AG04449 (cell line): ENCODE measurements at regions not wholly inside any gene's neighbourhood (a gene's known extent, or its start where the extent isn't known, plus 50 kb on each side); places are given as distances from the start of the nearest gene placed in this dataset.

Experiments
- CTCF ChIA-PET: fragments of 350-600 bp; formaldehyde crosslinking; extraction: SDS; loops from one replicate; lab custom pipeline; 2021; ENCODE audit warnings: antibody characterized with exemption; lab: Yijun Ruan, JAX
- POLR2A ChIA-PET: fragments of 400-600, 350-600 bp; formaldehyde crosslinking; extraction: SDS; loops from one replicate; lab custom pipeline; 2020; ENCODE audit warnings: antibody characterized with exemption, inconsistent platforms; lab: Yijun Ruan, JAX
- DNase-seq: peaks from one replicate; pipeline ENCODE4 v3.0.0-alpha.2; 2010; ENCODE audit warnings: low read depth, low spot score
- H3K4me3 ChIP-seq: 2 replicates; pipeline ENCODE4 v1.5.1; 2011; ENCODE audit warnings: low read depth, mild to moderate bottlenecking, control low read depth, low read length
- TF ChIP-seq, protein P1 (sequence below): IDR thresholded peaks from one replicate; pipeline ENCODE4 v1.5.1; 2011; ENCODE audit warnings: mild to moderate bottlenecking, moderate library complexity, low read length, control low read depth, inconsistent platforms; ENCODE audit not compliant: insufficient read depth; ENCODE audit errors: missing control alignments

DNA sequence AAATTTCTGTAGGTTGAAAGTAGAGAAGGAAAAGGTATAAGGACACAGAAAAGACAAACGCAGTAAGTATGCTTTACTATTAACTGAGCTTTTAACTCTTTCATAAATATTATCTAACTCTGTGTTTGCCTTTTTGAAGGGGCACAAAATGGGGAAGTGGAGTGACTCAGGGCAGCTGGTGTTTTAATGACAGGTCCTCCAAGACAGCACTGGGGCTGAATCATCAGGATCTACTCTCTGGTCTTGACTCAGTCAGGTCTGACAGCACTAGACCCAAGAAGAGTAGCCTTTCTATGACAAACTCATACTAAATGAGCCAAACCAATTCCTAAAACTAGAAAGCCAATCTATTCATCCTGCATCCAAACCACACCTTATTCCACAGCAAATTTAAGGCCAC lies 102.2 kb downstream of the APTX start:
- TF ChIP-seq, protein P1, sequence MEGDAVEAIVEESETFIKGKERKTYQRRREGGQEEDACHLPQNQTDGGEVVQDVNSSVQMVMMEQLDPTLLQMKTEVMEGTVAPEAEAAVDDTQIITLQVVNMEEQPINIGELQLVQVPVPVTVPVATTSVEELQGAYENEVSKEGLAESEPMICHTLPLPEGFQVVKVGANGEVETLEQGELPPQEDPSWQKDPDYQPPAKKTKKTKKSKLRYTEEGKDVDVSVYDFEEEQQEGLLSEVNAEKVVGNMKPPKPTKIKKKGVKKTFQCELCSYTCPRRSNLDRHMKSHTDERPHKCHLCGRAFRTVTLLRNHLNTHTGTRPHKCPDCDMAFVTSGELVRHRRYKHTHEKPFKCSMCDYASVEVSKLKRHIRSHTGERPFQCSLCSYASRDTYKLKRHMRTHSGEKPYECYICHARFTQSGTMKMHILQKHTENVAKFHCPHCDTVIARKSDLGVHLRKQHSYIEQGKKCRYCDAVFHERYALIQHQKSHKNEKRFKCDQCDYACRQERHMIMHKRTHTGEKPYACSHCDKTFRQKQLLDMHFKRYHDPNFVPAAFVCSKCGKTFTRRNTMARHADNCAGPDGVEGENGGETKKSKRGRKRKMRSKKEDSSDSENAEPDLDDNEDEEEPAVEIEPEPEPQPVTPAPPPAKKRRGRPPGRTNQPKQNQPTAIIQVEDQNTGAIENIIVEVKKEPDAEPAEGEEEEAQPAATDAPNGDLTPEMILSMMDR = no peak
- no peak overlapping the region for H3K4me3 ChIP-seq
- POLR2A ChIA-PET = no interaction called here
- CTCF ChIA-PET = interaction anchor here (1.6 to 2.0 kb wide), 3 partner anchors 308 to 318 kb away, joined by 4 to 7 read pairs (median 4); no protein-coding TSS in a partner anchor
- no peak for DNase-seq

DNA sequence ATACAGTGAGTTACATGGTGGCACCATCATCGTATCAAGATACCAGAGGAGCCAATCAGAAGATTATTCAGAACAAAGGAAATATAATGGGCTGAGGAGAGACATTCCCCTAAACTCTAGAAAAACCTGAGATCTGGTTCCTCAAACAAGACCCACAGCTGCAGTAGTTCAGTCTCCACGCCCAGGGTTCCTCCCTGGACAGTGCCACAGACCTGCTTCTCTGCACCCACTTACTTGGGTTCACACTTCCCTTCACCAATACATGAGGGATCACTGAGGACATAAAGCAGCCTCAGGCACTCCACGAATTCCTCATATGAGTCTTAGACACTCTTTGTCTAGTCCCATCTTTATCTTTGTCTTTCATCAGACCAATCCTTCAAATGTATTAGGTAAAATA lies 101.7 kb downstream of the APTX start:
- ChIA-PET POLR2A (no interaction called here), CTCF (interaction anchor here (1.6 to 2.0 kb wide), 2 partner anchors 309 to 310 kb away, joined by 4 to 7 read pairs; no protein-coding TSS in a partner anchor)
- TF ChIP-seq, protein P1 = no peak
- no peak for DNase-seq
- H3K4me3 ChIP-seq = no peak overlapping the region

DNA sequence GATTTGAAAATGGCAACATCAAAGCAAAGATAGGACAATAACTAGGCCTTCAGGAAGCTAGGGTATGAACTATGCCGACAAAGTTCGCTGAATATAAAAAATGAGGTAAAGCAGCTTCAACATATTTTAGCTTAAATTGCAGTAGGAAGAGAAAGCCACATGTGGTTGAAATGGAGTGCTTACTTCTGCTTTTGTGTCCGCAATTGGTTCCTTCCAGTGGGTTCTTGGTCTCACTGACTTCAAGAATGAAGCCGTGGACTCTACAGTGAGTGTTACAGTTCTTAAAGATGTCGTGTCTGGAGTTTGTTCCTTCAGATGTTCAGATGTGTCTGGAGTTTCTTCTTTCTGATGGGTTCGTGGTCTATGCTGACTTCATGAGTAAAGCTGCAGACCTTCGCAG lies 95.2 kb downstream of the APTX start:
- no peak overlapping the region for H3K4me3 ChIP-seq
- ChIA-PET CTCF (no interaction called here), POLR2A (no interaction called here)
- no peak for DNase-seq
- TF ChIP-seq, protein P1 = no peak

DNA sequence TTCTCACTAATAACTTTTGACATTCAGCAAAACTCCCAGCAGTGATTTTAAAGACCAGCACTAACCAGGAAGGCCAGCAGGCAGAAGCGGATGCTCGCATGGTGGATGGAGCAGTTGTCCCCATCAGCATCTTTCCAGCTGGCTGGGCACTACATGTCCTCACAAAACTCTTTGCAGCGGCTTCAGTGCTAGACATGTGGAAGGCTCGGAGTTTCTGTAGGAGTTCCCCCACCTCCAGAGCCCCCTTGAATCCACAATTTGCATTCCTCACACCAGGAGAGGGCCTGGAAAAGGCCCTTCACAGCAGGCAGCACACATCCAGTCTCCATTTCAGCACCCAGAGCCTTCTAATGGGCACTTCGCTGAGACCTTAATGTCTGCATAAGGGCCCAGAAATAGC lies 85.6 kb downstream of the APTX start:
- DNase-seq = no peak
- no peak overlapping the region for H3K4me3 ChIP-seq
- POLR2A ChIA-PET = no interaction called here
- TF ChIP-seq, protein P1 = no peak
- CTCF ChIA-PET = no interaction called here

DNA sequence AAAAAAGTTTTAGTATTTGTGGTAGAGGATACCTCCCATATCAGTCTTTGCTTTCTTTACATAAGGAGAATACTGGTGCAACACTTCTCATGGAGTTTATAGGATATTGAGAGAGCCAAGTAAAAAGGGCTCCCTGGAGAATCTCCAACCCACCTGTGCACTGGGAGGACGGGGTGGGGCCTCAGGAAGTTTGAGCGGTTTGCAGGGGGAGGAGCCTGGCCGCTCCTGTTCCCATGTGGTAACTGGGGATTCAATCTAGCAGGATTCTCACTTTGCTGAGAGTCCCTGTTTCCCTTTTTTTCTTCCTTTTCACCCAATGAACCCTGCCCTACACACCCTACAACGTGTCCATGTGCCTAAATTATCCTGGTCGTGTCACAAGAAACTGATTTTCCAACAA lies 82.8 kb downstream of the APTX start:
- no peak for DNase-seq
- H3K4me3 ChIP-seq = no peak overlapping the region
- POLR2A ChIA-PET = no interaction called here
- TF ChIP-seq, protein P1 = no peak
- CTCF ChIA-PET = no interaction called here
